Stimulated activated naive CD4-positive, alpha-beta T cell treated with Interleukin-2 at 50 U/mL for 16 hours (primary cell): ENCODE measurements at regions not wholly inside any gene's neighbourhood (a gene's known extent, or its start where the extent isn't known, plus 50 kb on each side); places are given as distances from the start of the nearest gene placed in this dataset.
"Not testable (repeated sequence)": the region's sequence is repeated elsewhere in the genome, so short reads cannot be mapped to it uniquely, and the experiment has no call there.

Experiments used
- DNase-seq: peaks from one replicate; lab custom pipeline; 2025; lab: John Stamatoyannopoulos, UW

- DNase-seq: no peak
These were observed 67.5 kb upstream of the SAMSN1 start for GRCh38 chr21:14613486-14614224.

GRCh38 chr21:14610119-14610518 lies 64.0 kb upstream of the SAMSN1 start:
- not testable (repeated sequence) for DNase-seq

- no peak for DNase-seq
These were observed 63.2 kb upstream of the SAMSN1 start for GRCh38 chr21:14609274-14609673.

GRCh38 chr21:14607262-14607661 lies 61.1 kb upstream of the SAMSN1 start:
- no peak for DNase-seq

- DNase-seq: no peak
These were observed 57.1 kb upstream of the SAMSN1 start for GRCh38 chr21:14603202-14603601.

- DNase-seq: no peak
These were observed 56.4 kb upstream of the SAMSN1 start for GRCh38 chr21:14602382-14602958.

- no peak for DNase-seq
These were observed 54.6 kb upstream of the SAMSN1 start for GRCh38 chr21:14600569-14601297.

- no peak for DNase-seq
These were observed 52.0 kb upstream of the SAMSN1 start for GRCh38 chr21:14598065-14598464.
